SK-N-MC (cell line): ENCODE measurements at regions not wholly inside any gene's neighbourhood (a gene's known extent, or its start where the extent isn't known, plus 50 kb on each side); places are given as distances from the start of the nearest gene placed in this dataset.

ENCODE experiments used
- DNase-seq: peaks from one replicate; pipeline ENCODE4 v3.0.0-alpha.2; 2011; ENCODE audit warnings: low read depth, low spot score
- H3K27ac ChIP-seq: fragments of 200-600 bp; sonication (generic); 2 replicates; pipeline ENCODE4 v1.5.1; 2016; ENCODE audit warnings: mixed run types
- H3K36me3 ChIP-seq: fragments of 200-600 bp; sonication (generic); 2 replicates; pipeline ENCODE4 v1.6.1; 2017; ENCODE audit warnings: antibody characterized with exemption, low read length, mixed read lengths; ENCODE audit not compliant: insufficient read depth
- H3K4me3 ChIP-seq: fragments of 200-600 bp; sonication (generic); 2 replicates; pipeline ENCODE4 v1.5.1; 2016
- H3K9ac ChIP-seq: fragments of 200-600 bp; sonication (generic); 2 replicates; pipeline ENCODE4 v1.8.0; 2017; ENCODE audit warnings: mixed run types, mixed read lengths; ENCODE audit not compliant: insufficient read length
- H3K9me3 ChIP-seq: fragments of 200-600 bp; sonication (generic); 2 replicates; pipeline ENCODE4 v1.6.1; 2017; ENCODE audit warnings: low read depth, mild to moderate bottlenecking, antibody characterized with exemption, low read length, moderate library complexity, mixed read lengths
- EZH2 ChIP-seq: fragments of 200-600 bp; sonication (generic); IDR thresholded peaks from one replicate; pipeline ENCODE4 v1.6.1; 2017; ENCODE audit warnings: antibody characterized with exemption
- FOXP2 ChIP-seq: optimal IDR thresholded peaks from 2 replicates; pipeline ENCODE3; 2011; ENCODE audit warnings: mild to moderate bottlenecking, moderate library complexity; ENCODE audit not compliant: insufficient read depth; ENCODE audit errors: extremely low read length, control extremely low read depth
- POLR2AphosphoS5 ChIP-seq: IDR thresholded peaks from 2 replicates; pipeline ENCODE4 v1.6.1; 2012; ENCODE audit warnings: mild to moderate bottlenecking, low read depth, low read length, borderline replicate concordance

DNA sequence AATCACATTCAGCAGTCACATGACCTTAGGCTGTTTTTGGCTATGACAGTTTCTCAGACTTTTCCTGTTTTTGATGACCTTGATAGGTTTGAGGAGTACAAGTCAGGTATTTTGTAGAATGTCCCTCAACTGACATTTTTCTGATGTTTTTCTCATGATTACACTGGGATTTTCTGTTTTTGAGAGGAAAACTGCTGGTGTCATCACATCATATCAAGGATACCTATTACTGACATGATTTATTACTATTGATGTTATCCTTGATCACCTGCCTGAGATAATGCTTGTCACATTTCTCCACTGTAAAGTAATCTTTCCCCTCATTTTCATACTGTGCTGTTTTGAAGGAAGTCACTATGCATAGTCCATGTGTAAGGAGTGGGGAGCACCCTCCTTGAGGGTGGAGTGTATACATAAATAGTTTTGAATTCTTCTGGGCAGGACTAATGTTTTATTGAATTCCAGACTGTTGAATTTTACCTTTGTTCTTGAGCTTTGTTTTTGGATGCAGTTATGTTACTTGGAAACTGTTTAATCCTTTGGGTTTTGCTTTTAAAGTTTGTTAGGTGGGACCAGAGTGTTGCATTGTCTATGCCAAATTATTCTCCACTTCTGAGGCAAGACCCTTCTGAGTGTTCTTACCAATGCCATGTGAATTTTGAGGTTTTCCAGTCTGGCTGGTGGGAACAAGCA lies 444.5 kb upstream of the FAR2 start:
- Histone ChIP-seq H3K9me3 (no peaks in the 10 kb centered on the region; the same call in 1 of the 2 replicates), H3K4me3 (no peak overlapping the region), H3K27ac (no peak overlapping the region), H3K9ac (no peak overlapping the region), H3K36me3 (no peaks in the 10 kb centered on the region)
- no peak for TF ChIP-seq EZH2
- no peak for DNase-seq

GRCh38 chr12:28708918-28709371 lies 440.1 kb upstream of the FAR2 start:
- H3K27ac ChIP-seq = peak overlapping the region; percentile 97
- no peaks in the 10 kb centered on the region for H3K9me3 ChIP-seq
- TF ChIP-seq EZH2 = no peak
- TF ChIP-seq FOXP2 = peak; percentile 31
- TF ChIP-seq POLR2AphosphoS5 = peak; percentile 28; the same call in 1 of the 2 replicates
- peak; percentile 93 for DNase-seq
- H3K36me3 ChIP-seq = 0 out of 2 replicates have a peak, but pooled peaks cover 3% of the 10 kb centered on the region
- H3K9ac ChIP-seq = peak overlapping the region; percentile 78
- H3K4me3 ChIP-seq = peak overlapping the region; percentile 44

DNA sequence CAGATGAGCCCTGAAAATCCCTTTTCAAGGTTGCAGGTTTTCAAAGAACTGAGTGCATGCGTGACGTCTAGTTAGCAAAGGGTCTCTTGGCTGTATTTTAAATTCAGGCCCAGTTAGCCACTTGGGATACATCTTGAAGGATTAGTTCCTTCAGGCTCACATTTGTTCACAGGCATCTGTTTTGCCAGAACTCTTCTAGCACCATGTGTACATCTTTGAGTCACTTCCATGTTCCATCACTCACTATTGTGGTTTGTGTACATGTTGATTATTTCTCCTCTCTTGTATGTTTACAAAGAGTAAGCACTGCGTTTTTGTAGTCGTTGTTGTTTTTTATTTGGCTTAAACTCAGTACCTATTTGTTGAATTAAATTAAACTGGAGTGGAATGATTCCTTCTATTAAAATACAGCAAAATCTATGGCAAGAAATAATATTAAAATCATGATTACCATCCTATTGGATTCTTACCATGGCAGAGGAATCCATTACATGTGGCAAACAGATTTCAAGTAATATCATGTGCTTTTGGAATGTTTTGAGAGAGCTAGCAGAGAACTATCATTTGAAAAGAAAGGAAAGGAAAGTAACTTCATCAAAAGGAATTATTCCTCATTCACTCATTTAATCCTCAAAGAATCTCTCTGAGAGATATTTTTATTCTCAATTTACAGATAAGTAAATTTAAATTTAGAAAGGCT lies 438.9 kb upstream of the FAR2 start:
- DNase-seq = no peak
- Histone ChIP-seq H3K9ac (peak overlapping the region; percentile 78), H3K36me3 (0 out of 2 replicates have a peak, but pooled peaks cover 3% of the 10 kb centered on the region), H3K27ac (peak overlapping the region; percentile 97), H3K9me3 (no peaks in the 10 kb centered on the region), H3K4me3 (no peak overlapping the region)
- no peak for TF ChIP-seq POLR2AphosphoS5
- TF ChIP-seq EZH2 = no peak

GRCh38 chr12:28710882-28711281 lies 438.2 kb upstream of the FAR2 start:
- DNase-seq = no peak
- Histone ChIP-seq H3K27ac (no peak overlapping the region; the same call in 1 of the 2 replicates), H3K9ac (no peak overlapping the region), H3K9me3 (no peaks in the 10 kb centered on the region), H3K4me3 (no peak overlapping the region), H3K36me3 (0 out of 2 replicates have a peak, but pooled peaks cover 3% of the 10 kb centered on the region)
- TF ChIP-seq EZH2 (no peak), FOXP2 (no peak), POLR2AphosphoS5 (no peak)

DNA sequence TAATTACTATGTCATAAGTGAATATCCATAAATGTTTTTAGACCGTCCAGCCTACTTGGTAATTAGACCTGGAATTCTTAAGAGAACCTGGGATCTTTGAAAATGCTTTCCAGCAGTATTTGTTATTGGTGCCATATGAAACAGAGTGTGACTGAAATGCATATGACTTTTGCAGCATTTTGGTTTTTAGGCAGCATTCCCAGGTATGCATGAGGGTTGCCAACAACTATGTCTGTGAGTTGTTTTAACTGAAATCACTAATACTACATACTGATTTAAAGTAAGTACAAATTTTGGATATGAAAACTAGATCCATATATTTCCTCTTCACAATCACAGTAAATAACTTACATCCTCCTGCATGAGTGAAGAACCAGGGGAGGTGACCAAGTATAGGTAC lies 437.7 kb upstream of the FAR2 start:
- no peak for TF ChIP-seq EZH2
- no peak for TF ChIP-seq FOXP2
- no peak for TF ChIP-seq POLR2AphosphoS5
- Histone ChIP-seq H3K4me3 (no peak overlapping the region), H3K36me3 (0 out of 2 replicates have a peak, but pooled peaks cover 3% of the 10 kb centered on the region), H3K9ac (no peak overlapping the region), H3K27ac (no peak overlapping the region), H3K9me3 (no peaks in the 10 kb centered on the region)
- no peak for DNase-seq

DNA sequence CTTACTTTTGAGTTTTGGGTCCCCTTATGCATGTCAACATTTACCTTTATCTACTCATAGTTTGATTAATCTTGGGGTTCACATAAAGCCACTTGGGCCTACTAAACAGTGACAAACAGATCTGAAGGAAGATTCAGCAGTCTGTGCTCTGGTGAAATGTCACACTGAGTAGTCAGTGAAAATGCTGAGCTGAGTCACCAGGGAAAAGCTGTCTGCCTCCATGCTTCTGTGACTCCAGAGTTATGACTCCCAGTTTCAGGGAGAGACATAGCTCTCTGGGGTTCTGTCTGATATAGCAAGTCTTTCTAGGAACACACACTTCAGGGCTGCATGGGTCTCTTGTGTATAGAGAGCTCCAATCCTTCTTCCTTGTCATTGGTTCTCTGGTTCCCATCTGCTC lies 406.3 kb upstream of the FAR2 start:
- Histone ChIP-seq H3K4me3 (no peak overlapping the region), H3K36me3 (no peaks in the 10 kb centered on the region), H3K9ac (no peak overlapping the region), H3K27ac (no peak overlapping the region), H3K9me3 (no peaks in the 10 kb centered on the region)
- TF ChIP-seq EZH2 = no peak
- TF ChIP-seq FOXP2 = no peak
- TF ChIP-seq POLR2AphosphoS5 = no peak
- no peak for DNase-seq

GRCh38 chr12:28746734-28747325 lies 402.2 kb upstream of the FAR2 start:
- Histone ChIP-seq H3K36me3 (no peaks in the 10 kb centered on the region), H3K4me3 (no peak overlapping the region), H3K9ac (no peak overlapping the region), H3K27ac (no peak overlapping the region), H3K9me3 (no peaks in the 10 kb centered on the region)
- DNase-seq = no peak
- TF ChIP-seq POLR2AphosphoS5 = no peak
- TF ChIP-seq FOXP2 = no peak
- TF ChIP-seq EZH2 = no peak

- H3K27ac ChIP-seq = no peak overlapping the region
- DNase-seq = no peak
- H3K9ac ChIP-seq = no peak overlapping the region
- no peaks in the 10 kb centered on the region for H3K36me3 ChIP-seq
- TF ChIP-seq POLR2AphosphoS5 (no peak), FOXP2 (no peak)
- no peaks in the 10 kb centered on the region for H3K9me3 ChIP-seq
- H3K4me3 ChIP-seq = no peak overlapping the region
These were observed 398.0 kb upstream of the FAR2 start for GRCh38 chr12:28750946-28751685.
